GM19324 (cell line): ENCODE measurements at regions not wholly inside any gene's neighbourhood (a gene's known extent, or its start where the extent isn't known, plus 50 kb on each side); places are given as distances from the start of the nearest gene placed in this dataset.

ENCODE experiments used
- ATAC-seq: cut with Tn5 transposase; IDR thresholded peaks from one replicate; pipeline ENCODE4 v1.9.1; 2021; ENCODE audit warnings: mild to moderate bottlenecking, moderate library complexity; ENCODE audit not compliant: unreplicated experiment, low FRiP score

DNA sequence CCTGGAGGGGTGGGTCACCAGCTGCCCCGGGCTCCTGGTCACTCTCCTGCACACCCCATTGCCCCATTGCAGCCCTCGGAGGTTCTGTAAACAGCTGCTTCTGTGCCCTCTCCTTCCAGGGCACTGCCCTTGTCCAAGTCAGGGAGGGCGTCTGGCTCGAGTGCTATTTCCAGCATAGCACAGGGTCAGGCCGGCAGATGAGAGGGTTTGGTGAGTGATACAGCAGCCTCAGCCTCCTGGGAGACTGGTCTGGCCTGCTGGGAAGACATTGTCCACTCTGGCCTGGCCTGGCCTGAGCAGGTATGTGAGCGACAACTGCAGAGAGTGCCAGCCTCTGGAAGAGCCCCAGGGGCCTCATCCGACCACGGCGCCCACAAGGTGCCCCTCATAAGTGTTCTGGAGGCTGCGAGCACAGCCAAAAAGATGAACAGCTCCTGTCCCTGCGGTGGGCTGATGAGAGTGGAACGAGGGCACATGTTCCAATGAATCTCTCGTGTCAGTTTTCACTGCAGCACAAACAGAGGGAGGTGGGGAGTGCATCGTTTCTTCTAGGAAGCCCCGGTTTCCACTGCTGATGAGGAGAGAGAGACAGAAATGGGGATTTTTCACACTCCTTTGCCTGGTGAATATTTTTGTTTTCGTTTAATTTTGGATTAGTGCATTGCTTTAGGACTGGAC lies 105.8 kb upstream of the SDK2 start:
- ATAC-seq: no peak

DNA sequence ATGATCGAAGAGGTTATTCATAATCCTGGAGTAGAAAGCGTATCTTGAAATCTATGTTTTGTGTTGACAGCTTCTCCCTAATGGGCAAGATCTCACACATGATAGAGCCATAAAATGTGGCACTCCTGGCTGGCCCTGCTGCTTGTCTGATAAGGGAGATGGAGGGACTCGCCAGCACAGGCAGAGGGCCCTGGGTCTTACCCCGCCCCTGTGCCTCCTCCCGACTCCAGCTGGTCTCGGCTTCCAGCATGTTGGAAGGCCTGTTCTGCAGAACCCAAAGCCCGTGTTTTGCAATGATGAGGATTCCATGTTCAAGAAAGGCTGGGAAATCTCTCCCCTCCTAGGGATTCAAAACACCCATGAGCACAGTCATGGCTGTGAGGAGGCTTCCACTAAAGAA lies 106.7 kb upstream of the SDK2 start:
- no peak for ATAC-seq

DNA sequence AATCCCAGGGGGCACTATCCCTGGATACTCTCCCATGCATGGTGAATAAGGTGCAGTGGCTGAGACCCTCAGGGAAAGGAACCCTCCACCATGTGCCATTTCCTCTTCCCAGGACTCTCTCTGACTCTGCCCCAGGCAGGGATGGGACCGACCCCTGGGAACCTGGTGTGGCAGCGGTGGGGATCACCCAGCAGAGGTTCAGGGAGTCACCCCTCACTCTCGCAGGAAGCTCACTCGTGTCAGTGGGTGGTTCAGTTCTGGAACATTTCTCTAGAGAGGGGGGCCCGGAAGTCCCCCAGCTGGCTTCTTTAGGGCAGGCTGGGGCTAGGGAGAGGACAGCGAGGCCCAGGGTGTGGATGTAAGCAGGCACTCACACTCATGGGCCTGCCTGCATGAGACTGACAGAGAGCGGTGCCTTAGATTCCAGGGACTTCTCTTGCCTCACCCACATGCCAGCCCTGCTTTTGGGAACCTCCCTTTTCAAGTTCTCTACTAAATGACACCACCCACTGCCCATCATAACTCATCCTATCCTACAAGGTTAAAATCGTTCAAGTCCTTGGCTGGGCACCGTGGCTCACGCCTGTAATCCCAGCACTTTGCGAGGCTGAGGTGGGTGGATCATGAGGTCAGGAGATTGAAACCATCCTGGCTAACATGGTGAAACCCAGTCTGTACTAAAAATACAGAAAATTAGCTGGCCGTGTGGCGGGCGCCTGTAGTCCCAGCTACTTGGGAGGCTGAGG lies 109.7 kb upstream of the SDK2 start:
- no peak for ATAC-seq

DNA sequence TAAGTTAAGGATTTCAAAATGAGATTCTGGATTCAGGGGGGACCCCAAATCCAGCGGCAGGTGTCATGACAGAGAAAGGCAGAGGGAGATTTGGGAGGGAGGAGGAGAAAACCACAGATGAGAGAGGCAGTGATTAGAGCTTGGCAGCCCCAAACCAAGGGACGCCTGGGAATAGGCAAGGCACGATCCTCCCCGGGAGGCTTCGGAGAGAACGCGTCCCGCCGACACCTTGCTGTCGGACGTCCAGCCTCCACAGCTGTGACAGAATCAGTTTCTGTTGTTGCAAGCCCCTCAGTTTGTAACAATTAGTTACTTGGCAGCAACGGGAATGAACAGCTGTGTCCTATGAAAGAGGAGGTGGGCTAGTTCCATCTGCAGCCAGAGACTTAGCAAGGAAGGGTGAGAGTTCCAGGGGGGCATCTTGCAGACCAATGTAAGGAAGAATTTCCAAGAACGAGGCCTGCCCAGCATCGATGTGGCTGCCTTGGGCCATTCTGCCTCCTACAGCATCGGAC lies 110.7 kb upstream of the SDK2 start:
- no peak for ATAC-seq

DNA sequence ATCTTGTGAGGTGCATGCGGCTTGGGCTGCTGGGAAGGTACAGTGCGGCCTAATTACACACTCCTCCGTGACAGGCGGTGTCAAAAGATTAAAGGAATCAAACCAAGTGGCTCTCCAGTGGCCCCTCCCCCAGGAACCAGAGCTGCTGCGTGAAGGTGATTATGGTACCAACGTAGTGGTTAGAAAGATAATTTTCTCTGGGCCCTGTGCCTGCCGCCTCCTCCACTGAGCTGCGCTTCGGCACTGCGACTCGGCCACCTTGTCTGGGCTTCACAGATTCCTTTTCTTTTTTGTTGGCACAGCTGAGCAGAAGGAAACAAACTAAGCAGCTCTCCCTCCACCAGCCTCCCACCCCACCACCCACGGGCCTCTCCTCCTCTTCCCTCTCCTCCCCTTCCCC lies 113.2 kb upstream of the SDK2 start:
- ATAC-seq: no peak

DNA sequence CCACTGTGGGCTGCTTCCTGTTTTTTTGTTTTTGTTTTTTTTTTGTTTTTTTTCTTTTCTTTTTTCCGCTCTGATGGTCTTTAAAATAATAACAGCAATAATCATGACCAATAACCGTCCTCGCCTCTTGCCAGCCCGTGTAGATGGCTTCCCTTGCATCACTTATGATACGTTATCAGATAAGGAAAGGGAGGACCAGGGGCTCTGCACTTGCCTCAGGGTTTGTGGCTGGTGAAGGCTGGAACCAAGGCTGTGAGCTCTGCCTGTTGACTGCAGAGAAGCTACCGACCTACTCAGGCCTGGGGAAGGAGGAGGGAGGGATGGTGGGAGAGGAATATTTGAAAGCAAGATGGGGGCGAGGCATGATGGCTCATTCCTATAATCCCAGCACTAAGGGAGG lies 114.0 kb upstream of the SDK2 start:
- ATAC-seq: no peak

DNA sequence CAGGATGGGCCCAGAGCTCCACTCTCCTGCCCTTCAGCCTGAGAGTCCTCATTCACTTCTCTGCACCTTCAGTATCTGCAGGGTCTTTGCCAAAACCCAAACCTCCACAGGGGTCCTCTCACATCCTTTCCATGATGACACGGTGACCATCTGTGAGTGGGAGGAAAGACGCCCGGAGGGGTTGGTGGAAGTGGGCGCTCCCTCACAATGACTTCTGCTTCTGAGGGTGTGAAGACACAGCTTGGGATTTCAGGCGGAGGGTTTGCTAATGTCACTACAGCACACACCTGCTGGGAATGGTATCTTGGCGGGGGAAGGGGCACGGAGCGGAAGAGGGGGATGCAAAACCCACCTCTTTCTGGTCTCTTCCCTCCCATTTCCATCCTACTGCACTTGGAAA lies 115.1 kb upstream of the SDK2 start:
- no peak for ATAC-seq

DNA sequence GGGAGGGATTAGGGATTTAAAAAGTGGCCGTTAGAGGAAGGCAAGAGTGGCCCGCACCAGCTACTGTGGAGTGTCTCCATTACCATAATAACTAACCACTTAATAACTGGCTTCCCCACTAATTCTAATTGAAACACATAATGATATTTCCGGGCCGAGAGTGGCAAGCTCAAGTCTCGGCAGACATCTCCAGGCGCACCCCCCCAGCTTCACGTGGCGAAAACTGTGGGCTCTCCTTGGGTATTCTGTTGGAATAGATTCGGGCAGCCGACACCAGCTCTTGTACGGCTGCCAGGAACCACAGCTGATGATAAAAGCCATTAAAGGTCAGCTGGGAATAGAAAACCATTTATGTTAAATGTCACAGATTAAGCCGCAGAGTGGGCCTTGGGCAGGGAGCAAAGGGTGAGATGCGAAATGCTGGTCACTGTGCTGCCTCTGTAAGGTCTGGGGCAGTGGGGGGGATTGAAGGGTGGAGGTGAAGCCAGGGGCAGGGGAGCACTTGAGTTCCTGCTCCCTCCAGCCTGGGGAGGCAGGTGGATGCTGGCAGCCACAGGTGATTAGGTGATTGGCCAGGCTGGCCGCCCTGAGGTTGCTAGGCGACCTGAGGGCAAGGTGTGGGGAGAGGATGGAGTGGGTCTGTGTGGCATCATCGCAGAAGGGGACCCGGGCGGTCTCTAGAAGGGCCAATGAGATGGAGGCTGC lies 115.6 kb upstream of the SDK2 start:
- no peak for ATAC-seq

DNA sequence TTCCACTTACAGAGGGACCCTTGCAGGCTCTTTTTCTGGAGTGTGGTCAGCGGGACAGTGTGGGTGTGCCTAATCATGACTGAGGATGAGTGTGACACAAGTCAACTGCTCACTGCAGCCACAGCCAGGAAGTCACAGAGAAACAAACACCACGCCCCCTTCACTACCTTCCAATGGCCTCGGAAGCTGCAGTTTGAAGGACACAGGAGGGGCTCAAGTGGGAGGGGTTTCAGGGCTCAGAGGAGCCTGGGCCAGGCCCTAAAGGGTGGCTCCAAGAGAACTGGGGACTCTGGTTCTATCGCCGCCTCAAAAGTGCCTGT lies 116.2 kb upstream of the SDK2 start:
- no peak for ATAC-seq

DNA sequence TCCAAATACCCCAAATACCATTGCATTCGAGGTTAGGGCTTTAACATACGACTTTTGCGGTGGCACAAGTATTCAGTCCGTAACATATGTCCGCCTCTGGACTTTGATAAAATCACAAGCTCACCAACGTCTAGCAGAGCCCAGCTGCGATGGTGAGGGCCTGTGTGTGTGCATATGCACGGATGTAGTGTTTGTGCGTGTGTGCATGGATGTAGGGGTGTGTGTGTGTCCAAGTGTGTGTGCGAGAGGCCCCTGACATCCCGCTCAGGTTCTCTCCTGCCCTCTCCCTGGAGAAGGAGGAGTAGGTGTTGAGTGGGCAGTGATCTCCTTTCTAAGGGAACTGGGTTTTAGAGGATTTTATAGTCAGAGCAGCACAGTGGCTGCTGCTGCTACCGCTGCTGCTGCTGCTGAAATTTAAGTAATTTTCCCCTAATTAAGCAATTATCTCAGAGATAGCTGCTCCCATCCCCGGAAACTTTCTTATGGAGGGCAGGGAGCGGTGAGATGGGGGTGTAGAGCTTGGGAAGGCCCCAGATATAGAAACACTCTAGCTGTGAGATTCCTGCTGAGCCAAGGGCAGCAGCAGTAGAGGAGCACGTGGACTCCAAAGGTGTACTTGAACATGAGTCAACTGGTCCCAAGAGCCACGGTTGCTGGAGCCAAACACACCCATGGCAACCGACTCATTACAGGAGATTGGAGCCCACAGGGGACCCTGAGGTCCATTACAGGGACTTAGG lies 121.7 kb upstream of the SDK2 start:
- no peak for ATAC-seq

DNA sequence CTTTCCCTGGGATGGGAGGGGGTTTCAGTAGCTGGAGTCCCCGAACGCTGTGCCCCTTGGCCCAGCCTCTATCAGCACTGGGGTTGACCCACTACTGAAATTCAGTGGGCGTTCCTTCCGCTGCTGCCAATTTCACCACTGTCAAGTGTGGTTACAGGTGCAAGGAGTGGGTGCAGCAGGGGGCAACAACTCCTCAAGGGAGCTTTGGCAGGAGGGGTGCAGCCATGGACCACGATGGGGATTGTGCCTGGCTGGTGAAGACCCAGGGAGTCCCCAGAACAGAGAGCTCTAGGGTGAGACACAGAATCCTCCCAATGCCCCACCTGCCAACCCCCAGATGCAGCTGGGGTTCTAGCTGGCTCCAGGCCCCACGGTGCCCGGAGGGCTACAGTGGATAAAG lies 123.5 kb upstream of the SDK2 start:
- no peak for ATAC-seq

DNA sequence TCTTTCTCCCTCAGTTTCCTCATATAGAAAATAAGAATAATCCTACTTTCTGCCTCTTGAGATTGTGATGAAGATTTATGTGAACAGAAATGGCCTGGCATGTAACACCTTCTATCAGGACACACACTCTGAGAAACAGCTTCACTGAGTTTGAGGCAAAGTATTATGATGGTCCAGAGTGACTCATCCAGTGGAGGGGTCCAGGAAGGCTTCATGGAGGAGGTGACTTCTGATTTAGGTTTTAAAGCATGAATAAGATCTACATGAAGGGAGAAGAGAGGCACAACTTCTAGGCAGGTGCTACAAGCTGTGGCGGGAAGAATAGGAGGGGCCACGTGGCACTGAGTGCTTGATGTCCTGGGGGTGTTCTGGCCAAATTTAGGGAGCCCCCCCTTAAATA lies 124.4 kb upstream of the SDK2 start:
- ATAC-seq: no peak

DNA sequence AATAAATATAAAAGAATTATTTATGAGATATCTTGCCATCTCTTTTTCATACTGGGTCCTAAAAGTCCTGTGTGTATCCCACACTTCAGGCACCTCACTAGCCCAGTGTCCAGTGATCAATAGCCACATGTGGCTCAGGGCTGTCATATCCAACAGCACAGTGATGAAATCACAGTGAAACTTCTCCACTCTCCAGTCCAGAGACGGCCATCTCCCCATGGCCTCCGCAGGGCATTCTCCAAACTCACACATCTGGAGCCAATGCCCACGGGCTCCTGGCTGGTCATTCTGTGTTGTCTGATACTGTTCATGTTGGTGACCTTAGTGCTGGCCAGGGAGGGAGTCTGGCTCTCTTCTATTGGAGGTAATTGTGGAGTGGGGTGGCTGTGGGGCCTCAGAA lies 125.2 kb upstream of the SDK2 start:
- ATAC-seq: no peak

DNA sequence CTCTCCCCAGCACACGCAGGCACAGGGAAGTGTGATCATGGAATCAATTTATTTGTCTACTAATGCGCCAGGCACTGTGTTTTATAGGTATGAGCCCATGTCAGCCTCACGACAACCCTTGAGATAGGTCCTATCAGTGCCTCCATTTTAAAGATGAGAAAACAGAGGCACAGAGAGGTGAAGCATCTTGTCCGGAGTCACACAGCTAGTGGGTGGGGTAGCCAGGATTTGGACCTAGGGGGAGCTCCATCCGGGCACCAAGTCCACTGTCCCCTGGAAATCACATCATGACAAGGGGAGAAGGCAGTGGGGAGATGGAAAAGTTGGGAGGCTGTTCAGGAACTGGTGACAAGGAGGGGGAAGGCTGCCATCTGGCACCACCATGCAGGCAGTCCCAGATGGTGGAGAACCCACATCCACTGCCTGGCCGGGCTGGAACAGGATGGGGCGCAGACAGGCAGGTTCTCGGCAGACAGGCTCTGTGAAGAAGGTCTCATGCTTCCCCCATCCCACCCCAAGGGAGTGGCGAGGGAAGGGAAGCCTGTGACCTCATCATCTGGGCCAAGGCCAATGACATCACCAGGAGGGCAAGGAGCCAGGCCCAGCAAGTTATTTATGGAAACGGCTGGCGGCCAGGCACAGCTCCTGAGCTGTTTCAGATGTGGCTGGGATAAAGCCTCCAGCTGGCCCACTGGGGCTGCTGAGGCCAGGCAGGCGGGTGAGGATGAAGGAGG lies 126.0 kb upstream of the SDK2 start:
- no peak for ATAC-seq

DNA sequence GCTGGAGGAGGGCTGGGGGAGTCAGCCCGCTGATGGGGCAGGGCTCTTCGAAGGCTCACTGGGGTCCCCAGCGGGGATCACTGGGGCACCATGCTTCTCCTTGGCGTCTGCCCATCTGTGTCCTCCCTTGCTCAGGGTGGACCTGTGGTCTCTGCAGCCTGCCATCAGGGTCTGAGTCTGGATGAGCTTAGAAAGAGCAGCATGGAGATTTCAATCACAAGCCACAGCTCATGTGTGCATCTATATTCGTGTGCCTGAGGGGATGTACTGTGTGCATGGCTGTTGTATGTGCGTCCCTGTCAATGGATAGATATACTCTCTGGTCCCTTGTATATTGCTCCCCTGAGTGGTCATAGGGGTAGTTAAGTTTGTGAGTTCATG lies 126.6 kb upstream of the SDK2 start:
- no peak for ATAC-seq

DNA sequence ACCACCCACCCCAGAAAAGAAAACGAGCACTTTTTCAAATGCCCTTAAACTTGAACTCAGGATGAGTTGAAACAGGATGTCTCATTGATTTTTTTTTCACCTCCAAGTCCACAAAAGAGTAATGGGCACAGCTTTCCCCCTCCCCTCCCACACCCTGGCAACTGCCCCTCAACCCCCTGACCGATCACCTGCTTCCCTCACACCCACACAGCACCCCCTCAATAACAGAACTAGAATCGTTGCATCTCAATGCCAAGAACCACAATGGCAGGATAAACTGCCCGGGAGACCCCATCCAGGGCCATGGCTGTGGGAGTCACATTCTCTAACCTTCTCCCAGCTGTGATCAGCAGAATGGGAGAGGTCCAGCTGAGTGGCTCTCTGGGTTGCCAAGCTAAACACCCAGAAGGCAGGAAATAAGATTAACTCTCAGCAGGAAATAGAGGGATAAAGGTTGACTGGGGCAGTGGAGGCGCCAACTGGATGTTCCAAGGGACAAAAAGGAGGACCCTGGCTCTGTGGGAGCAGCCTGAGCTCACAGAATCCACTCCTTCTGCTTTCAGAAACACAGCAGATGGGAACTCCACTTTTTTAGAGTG lies 128.0 kb upstream of the SDK2 start:
- ATAC-seq: no peak

DNA sequence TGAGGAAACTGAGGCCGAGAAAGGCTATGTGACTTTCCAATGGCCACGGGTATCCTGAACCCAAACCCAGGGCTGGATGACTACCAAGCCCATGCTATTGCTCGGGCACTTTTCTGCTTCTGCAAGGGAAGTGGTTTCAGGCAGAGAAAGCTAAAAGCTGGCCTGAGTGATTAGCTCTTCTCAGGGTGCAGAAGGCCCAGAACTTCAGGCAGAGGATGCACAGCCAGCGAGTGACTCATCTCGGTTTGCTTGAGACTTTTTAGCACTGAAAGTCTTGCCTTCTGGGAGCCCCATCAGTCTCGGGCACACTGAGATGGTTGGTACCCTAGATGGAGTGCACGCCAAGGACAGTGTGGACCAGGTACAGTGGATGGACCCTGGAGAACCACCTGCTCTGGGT lies 129.5 kb upstream of the SDK2 start:
- ATAC-seq: no peak

DNA sequence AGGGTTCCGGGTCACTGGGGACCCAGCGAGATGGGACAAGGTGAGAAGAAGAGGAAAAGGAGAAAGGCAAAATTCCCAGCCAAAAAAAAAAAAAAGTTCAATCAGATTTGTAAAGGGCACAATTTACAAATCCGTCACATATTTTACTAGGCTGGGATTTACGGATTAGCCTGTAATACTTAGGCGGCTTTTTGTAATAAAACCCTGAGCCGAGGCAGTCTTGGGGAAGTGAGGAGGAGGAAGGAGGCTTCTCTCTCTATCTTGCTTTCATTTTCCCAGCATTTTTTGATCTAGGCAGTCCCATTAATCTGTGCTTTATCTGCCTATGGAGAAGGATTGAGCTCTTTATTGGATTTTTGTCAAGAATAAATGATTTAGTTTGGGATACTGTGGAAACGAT lies 130.6 kb upstream of the SDK2 start:
- ATAC-seq: no peak

DNA sequence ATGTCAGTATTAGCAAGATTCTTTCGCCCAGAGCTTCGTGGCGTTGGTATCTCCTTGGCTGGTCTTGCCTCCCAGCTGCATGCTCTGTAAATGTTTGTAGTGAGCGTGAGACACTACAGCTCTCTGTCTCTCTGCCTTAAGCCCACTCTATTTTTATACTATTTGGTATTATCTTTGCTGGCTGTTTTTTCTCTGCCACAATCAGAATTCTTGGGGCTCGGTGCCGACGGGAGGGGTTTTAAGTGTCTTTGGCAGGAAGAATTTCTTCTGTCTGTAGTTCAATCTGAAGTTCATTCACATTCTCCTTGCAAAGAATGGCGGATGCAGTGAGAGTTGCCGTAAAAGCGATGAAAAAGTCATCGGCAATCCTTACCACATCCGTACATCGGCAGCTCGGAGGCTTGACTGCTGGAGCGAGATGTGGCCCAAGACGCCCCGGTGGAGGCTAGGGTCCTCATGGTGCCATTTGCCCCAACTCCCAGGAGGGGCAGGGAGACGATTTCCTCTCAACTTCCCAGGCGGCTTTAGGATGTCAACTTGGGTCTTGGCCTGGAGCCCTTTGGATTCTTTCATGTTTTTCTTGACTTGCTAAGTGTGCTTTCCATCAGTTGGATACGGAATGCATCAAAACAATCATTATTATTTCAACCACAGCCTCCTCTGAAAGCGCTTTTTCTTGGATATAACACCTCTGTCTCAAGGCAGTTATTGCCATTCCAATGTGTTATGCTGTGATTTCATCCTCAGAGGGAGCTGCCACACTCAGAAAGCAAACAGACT lies 132.3 kb upstream of the SDK2 start:
- no peak for ATAC-seq

DNA sequence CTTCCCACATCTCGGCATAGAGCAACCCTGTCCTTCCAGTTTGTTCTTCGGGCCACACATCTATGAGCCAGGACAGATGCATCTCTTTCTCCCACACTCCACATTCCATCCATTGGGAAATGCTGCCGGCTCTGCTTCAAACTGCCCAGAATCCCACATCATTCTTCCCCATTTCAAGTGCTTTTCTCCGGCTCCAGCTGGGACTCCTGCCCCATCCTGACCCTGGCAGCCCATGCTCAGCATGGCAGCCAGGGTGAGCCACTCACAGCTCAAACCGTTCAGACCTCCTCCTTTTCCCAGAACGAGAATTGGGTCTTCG lies 132.8 kb upstream of the SDK2 start:
- no peak for ATAC-seq
